Endothelial cell of umbilical vein (primary cell): ENCODE measurements at regions not wholly inside any gene's neighbourhood (a gene's known extent, or its start where the extent isn't known, plus 50 kb on each side); places are given as distances from the start of the nearest gene placed in this dataset.

Experiments used
- BruUV-seq: library from RNA; stranded (reverse); fragments of 400-500 nt; replicated peaks from 2 replicates; lab custom pipeline; 2021; lab: Mats Ljungman, UMichigan
- CTCF ChIA-PET: fragments of 300-600, 350-600 bp; sonication (Branson Sonifier 250); formaldehyde crosslinking; loops from one replicate; lab custom pipeline; 2021; ENCODE audit warnings: antibody characterized with exemption, inconsistent platforms; lab: Charles Lee
- POLR2A ChIA-PET: fragments of 300-600, 350-600 bp; sonication (Branson Sonifier 250); formaldehyde crosslinking; loops from one replicate; lab custom pipeline; 2021; ENCODE audit warnings: antibody characterized with exemption, inconsistent platforms; lab: Charles Lee
- DNase-seq: peaks from one replicate; pipeline ENCODE4 v3.0.0-alpha.2; 2011; ENCODE audit warnings: low read depth, low spot score
- FAIRE-seq: peaks from 2 replicates; lab custom pipeline; 2011; peaks lifted over from hg19 to GRCh38; lab: Jason Lieb, UNC
- H2AFZ ChIP-seq: 2 replicates; pipeline ENCODE4 v1.6.0; 2012; ENCODE audit warnings: low read depth, low read length, control low read depth, inconsistent platforms
- H3K27ac ChIP-seq: 2 replicates; pipeline ENCODE4 v1.5.1; 2011; ENCODE audit warnings: low read depth, mild to moderate bottlenecking, control low read depth, low read length, moderate library complexity; ENCODE audit not compliant: insufficient read depth
- H3K27me3 ChIP-seq, 2 experiments: 2 replicates each; pipeline versions ENCODE4 v1.6.0 to v1.6.1; 2011; ENCODE audit warnings: low read length in 2 of 2, mixed read lengths in 1 of 2; ENCODE audit not compliant: control insufficient read depth in 2 of 2, insufficient read depth in 2 of 2
- H3K36me3 ChIP-seq, 2 experiments: 2 replicates in 1 of 2; 3 replicates in 1 of 2; pipeline ENCODE4 v1.5.1; 2011; ENCODE audit warnings: low read length in 2 of 2, mild to moderate bottlenecking in 1 of 2, moderate library complexity in 1 of 2; ENCODE audit not compliant: control insufficient read depth in 2 of 2, insufficient read depth in 2 of 2; ENCODE audit errors: extremely low read depth in 1 of 2
- H3K4me1 ChIP-seq: 3 replicates; pipeline ENCODE4 v1.5.1; 2011; ENCODE audit warnings: mild to moderate bottlenecking, low read length; ENCODE audit not compliant: control insufficient read depth, insufficient read depth; ENCODE audit errors: extremely low read depth
- H3K4me2 ChIP-seq: 2 replicates; pipeline ENCODE4 v1.6.1; 2011; ENCODE audit warnings: low read length, control low read depth, mixed read lengths; ENCODE audit not compliant: insufficient read depth
- H3K4me3 ChIP-seq, 3 experiments: fragments of 200-600 bp in 1 of 3; sonication (generic), shearing (Covaris generic) in 1 of 3; replicated peaks in 1 of 3; 2 replicates each; pipeline ENCODE4 v1.5.1; 2011 to 2016; ENCODE audit warnings: control low read depth in 3 of 3, low read length in 3 of 3, mild to moderate bottlenecking in 2 of 3, inconsistent platforms in 1 of 3, low read depth in 1 of 3, moderate library complexity in 1 of 3; ENCODE audit not compliant: insufficient read depth in 1 of 3
- H3K79me2 ChIP-seq: 2 replicates; pipeline ENCODE4 v1.6.0; 2012; ENCODE audit warnings: low read length, inconsistent platforms; ENCODE audit not compliant: control insufficient read depth, insufficient read depth
- H3K9ac ChIP-seq: replicated peaks from 2 replicates; pipeline ENCODE3; 2011; ENCODE audit warnings: low read length, control low read depth; ENCODE audit not compliant: insufficient read depth; ENCODE audit errors: extremely low read depth
- H3K9me1 ChIP-seq: replicated peaks from 3 replicates; pipeline ENCODE4 v1.6.0; 2011; ENCODE audit warnings: mild to moderate bottlenecking, low read length; ENCODE audit not compliant: control insufficient read depth, insufficient read depth; ENCODE audit errors: extremely low read depth
- H3K9me3 ChIP-seq: replicated peaks from 2 replicates; pipeline ENCODE4 v1.5.1; 2012; ENCODE audit warnings: low read length, inconsistent platforms; ENCODE audit not compliant: control insufficient read depth, insufficient read depth
- H4K20me1 ChIP-seq: replicated peaks from 2 replicates; pipeline ENCODE3; 2011; ENCODE audit warnings: mild to moderate bottlenecking, low read length; ENCODE audit not compliant: control insufficient read depth, insufficient read depth; ENCODE audit errors: extremely low read depth
- CTCF ChIP-seq, 2 donors: IDR thresholded peaks; 1 replicate in 1 of 2; 2 replicates in 1 of 2; pipeline ENCODE4 v1.5.1; 2011; ENCODE audit warnings: low read length in 2 of 2, mild to moderate bottlenecking in 2 of 2, moderate library complexity in 2 of 2, control low read depth in 1 of 2, inconsistent platforms in 1 of 2, low read depth in 1 of 2; ENCODE audit not compliant: insufficient read depth in 1 of 2; ENCODE audit errors: extremely low read depth in 1 of 2
- EZH2 ChIP-seq: IDR thresholded peaks from 2 replicates; pipeline ENCODE4 v1.6.1; 2012; ENCODE audit warnings: borderline replicate concordance, low read depth, mild to moderate bottlenecking, moderate library complexity, low read length, inconsistent platforms; ENCODE audit not compliant: severe bottlenecking
- FOS ChIP-seq: IDR thresholded peaks from 2 replicates; pipeline ENCODE4 v1.6.1; 2011; ENCODE audit warnings: mild to moderate bottlenecking, low read length, moderate library complexity, borderline replicate concordance; ENCODE audit not compliant: insufficient read depth
- GATA2 ChIP-seq: IDR thresholded peaks from 2 replicates; pipeline ENCODE4 v1.7.0; 2011; ENCODE audit warnings: low read depth, mild to moderate bottlenecking, moderate library complexity, mixed read lengths, low read length; ENCODE audit not compliant: insufficient read length, insufficient read depth
- JUN ChIP-seq: IDR thresholded peaks from 2 replicates; pipeline ENCODE4 v1.6.1; 2011; ENCODE audit warnings: borderline replicate concordance, low read depth; ENCODE audit not compliant: insufficient read length, insufficient read depth
- MAX ChIP-seq: IDR thresholded peaks from 2 replicates; pipeline ENCODE4 v1.6.1; 2011; ENCODE audit not compliant: insufficient read depth, insufficient read length
- MYC ChIP-seq: IDR thresholded peaks from one replicate; pipeline ENCODE4 v1.6.1; 2011; ENCODE audit warnings: mild to moderate bottlenecking, low read depth, low read length
- POLR2A ChIP-seq: IDR thresholded peaks from 2 replicates; pipeline ENCODE4 v1.6.1; 2012; ENCODE audit warnings: low read depth, mild to moderate bottlenecking, control low read depth, low read length
- POLR2AphosphoS5 ChIP-seq: IDR thresholded peaks from 2 replicates; pipeline ENCODE4 v1.6.1; 2012; ENCODE audit warnings: low read depth, mild to moderate bottlenecking, control low read depth, low read length, moderate library complexity; ENCODE audit not compliant: insufficient read depth
- dilution Hi-C: fragments of 300-500 bp; cut with MboI; formaldehyde crosslinking; loops from one replicate; pipeline ENCODE4 v1.15.0; 2019; ENCODE audit warnings: low sequenced_read_pairs; ENCODE audit not compliant: extremely low pct_ligation_motif_present
- intact Hi-C: fragments of 100-400 bp; cut with micrococcal nuclease; formaldehyde crosslinking; loops from one replicate; pipeline ENCODE4 v1.10.0; 2022

GRCh38 chr20:17840423-17840822, 128.2 kb downstream of the SNX5 start:
- H3K9me3 ChIP-seq, result no peaks in the 10 kb centered on the region
- no peaks in the 10 kb centered on the region for H4K20me1 ChIP-seq
- POLR2A ChIA-PET, result no interaction called here
- H3K4me1 ChIP-seq, result peaks cover 13% of the 10 kb centered on the region
- BruUV-seq, result no TSS peak
- dilution Hi-C loops (no loop called here), intact Hi-C loops (no loop called here)
- H2AFZ ChIP-seq, result no peak overlapping the region
- no peaks in the 10 kb centered on the region for H3K36me3 ChIP-seq
- FAIRE-seq (no peak), DNase-seq (no peak)
- no peak for TF ChIP-seq FOS
- no peak overlapping the region for H3K9ac ChIP-seq
- H3K27me3 ChIP-seq, result no peaks in the 10 kb centered on the region
- CTCF ChIA-PET, result interaction anchor here (1.7 kb wide), 1 partner anchor 55 kb away, joined by 3 read pairs; no protein-coding TSS in a partner anchor
- no peaks in the 10 kb centered on the region for H3K9me1 ChIP-seq
- no peak overlapping the region for H3K4me3 ChIP-seq
- no peaks in the 10 kb centered on the region for H3K79me2 ChIP-seq
- no peak overlapping the region for H3K27ac ChIP-seq
- H3K4me2 ChIP-seq, result no peak overlapping the region

GRCh38 chr20:17838921-17839320, 129.7 kb downstream of the SNX5 start:
- CTCF ChIA-PET, result no interaction called here
- no peak for FAIRE-seq
- Histone ChIP-seq H3K4me3 (no peak overlapping the region), H3K9me1 (no peaks in the 10 kb centered on the region), H3K27ac (no peak overlapping the region), H3K4me1 (peaks cover 16% of the 10 kb centered on the region), H2AFZ (no peak overlapping the region), H4K20me1 (no peaks in the 10 kb centered on the region), H3K9ac (no peak overlapping the region), H3K27me3 (no peaks in the 10 kb centered on the region), H3K79me2 (no peaks in the 10 kb centered on the region), H3K36me3 (no peaks in the 10 kb centered on the region), H3K4me2 (no peak overlapping the region), H3K9me3 (no peaks in the 10 kb centered on the region)
- BruUV-seq, result no TSS peak
- no peak for TF ChIP-seq POLR2A
- TF ChIP-seq FOS, result no peak
- no peak for TF ChIP-seq GATA2
- TF ChIP-seq MYC, result no peak
- TF ChIP-seq EZH2, result no peak
- no peak for TF ChIP-seq POLR2AphosphoS5
- TF ChIP-seq JUN, result no peak
- no peak for TF ChIP-seq MAX
- no peak for TF ChIP-seq CTCF (IDR thresholded peaks at IDR 0.05; ENCODE audit: extremely low read depth in 1 of 2, insufficient read depth in 1 of 2, low read depth in 1 of 2, low read length in 2 of 2)
- POLR2A ChIA-PET, result no interaction called here
- dilution Hi-C loops (no loop called here), intact Hi-C loops (no loop called here)
- no peak for DNase-seq
